ENCODE measurements at regions not wholly inside any gene's neighbourhood (a gene's known extent, or its start where the extent isn't known, plus 50 kb on each side); places are given as distances from the start of the nearest gene placed in this dataset.
"Not testable (repeated sequence)": the region's sequence is repeated elsewhere in the genome, so short reads cannot be mapped to it uniquely, and the experiment has no call there.

- not testable (repeated sequence) for TF ChIP-seq CTCF, POLR2A, EP300 (IDR thresholded peaks at IDR 0.05)
Observed at GRCh38 chr2:123522498-123522897, 502.6 kb upstream of the CNTNAP5 start.

All from tibial nerve (tissue), 4 donors.